ENCODE measurements at regions not wholly inside any gene's neighbourhood (a gene's known extent, or its start where the extent isn't known, plus 50 kb on each side); places are given as distances from the start of the nearest gene placed in this dataset.

DNA sequence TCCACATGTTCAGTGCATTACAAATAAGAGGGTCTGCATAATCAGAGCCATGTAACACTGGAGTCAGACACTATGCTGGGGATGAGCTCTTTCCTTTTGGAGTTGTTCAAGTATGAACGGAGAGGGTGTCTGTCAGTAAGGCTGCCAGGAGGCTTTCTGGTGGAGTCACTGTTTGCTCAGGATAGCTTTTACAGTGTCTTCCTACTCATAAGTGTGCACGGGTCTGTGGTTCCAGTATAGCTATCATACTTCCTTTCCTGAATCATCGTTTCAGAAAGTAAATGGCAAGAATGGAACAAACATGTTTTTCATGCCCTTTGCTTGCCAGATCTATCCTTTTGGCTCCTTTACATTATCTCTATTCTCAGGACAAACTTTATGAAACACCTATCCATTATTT lies 152.7 kb upstream of the CDH11 start:
- H3F3A ChIP-seq (ENCODE audit: control insufficient read depth, insufficient read depth) = no peaks in the 10 kb centered on the region
- H3K27ac ChIP-seq (ENCODE audit: low read depth, low read length) = no peak overlapping the region
- no peak overlapping the region for H3K4me2 ChIP-seq (ENCODE audit: low read length)
- no peaks in the 10 kb centered on the region for H3K9me3 ChIP-seq (ENCODE audit: control insufficient read depth, insufficient read depth, low read length)
- H3K27me3 ChIP-seq (ENCODE audit: control insufficient read depth, low read length) = no peaks in the 10 kb centered on the region
- H3K4me3 ChIP-seq (ENCODE audit: low read length) = no peak overlapping the region
- H3K79me2 ChIP-seq (ENCODE audit: control insufficient read depth, low read length) = no peaks in the 10 kb centered on the region
- no peaks in the 10 kb centered on the region for H4K20me1 ChIP-seq (ENCODE audit: control insufficient read depth, insufficient read depth, low read depth, low read length)
- no peaks in the 10 kb centered on the region for H3K4me1 ChIP-seq (ENCODE audit: control insufficient read depth, low read length)
- TF ChIP-seq, protein P1, sequence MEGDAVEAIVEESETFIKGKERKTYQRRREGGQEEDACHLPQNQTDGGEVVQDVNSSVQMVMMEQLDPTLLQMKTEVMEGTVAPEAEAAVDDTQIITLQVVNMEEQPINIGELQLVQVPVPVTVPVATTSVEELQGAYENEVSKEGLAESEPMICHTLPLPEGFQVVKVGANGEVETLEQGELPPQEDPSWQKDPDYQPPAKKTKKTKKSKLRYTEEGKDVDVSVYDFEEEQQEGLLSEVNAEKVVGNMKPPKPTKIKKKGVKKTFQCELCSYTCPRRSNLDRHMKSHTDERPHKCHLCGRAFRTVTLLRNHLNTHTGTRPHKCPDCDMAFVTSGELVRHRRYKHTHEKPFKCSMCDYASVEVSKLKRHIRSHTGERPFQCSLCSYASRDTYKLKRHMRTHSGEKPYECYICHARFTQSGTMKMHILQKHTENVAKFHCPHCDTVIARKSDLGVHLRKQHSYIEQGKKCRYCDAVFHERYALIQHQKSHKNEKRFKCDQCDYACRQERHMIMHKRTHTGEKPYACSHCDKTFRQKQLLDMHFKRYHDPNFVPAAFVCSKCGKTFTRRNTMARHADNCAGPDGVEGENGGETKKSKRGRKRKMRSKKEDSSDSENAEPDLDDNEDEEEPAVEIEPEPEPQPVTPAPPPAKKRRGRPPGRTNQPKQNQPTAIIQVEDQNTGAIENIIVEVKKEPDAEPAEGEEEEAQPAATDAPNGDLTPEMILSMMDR (IDR thresholded peaks at IDR 0.05; ENCODE audit: low read depth, low read length, poor library complexity, severe bottlenecking) = no peak
- TF ChIP-seq EZH2phosphoT487 (IDR thresholded peaks at IDR 0.05; ENCODE audit: borderline replicate concordance, low read length) = no peak
- no peaks in the 10 kb centered on the region for H3K36me3 ChIP-seq (ENCODE audit: control insufficient read depth, low read length)
- no peaks in the 10 kb centered on the region; the same call in 1 of the 2 replicates for H3K9me2 ChIP-seq (replicated peaks; ENCODE audit: control insufficient read depth, low read length)

DNA sequence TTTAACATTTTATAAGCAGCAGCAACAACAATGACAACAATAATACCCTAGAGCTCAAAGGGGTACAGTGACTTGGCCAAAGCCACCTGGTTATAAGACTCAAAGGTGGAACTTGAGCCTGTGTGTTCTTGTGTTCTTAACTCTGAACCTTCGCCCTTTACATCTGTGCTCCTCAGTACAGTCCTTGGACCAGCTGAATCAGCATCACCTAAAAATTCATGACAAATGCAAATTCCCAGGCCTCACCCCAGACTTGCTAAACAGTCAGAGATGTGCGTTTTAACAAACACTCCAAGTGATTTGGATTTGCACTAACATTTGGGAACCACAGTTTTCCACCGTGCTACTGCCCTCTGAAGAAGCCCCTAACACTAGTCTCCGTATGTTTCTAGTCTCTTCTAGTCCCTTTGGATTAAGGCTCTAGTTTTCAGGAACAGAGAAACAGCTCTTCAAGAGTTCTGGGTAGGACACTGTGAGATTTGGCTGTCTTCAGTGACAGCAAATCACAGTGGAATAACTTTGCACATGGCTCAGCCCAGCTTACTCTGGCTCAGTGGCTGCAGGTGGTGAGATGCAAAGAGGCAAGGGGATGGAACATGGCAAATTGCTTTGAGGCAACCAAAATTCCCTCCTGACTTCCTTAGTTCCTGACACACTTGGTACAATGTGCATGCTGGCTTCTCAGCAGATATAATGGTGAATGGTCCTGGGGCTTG lies 151.0 kb upstream of the CDH11 start:
- H3K27me3 ChIP-seq (ENCODE audit: control insufficient read depth, low read length) = no peaks in the 10 kb centered on the region
- no peaks in the 10 kb centered on the region for H3F3A ChIP-seq (ENCODE audit: control insufficient read depth, insufficient read depth)
- no peaks in the 10 kb centered on the region for H3K4me1 ChIP-seq (ENCODE audit: control insufficient read depth, low read length)
- no peaks in the 10 kb centered on the region; the same call in 1 of the 2 replicates for H3K9me2 ChIP-seq (replicated peaks; ENCODE audit: control insufficient read depth, low read length)
- H3K4me3 ChIP-seq (ENCODE audit: low read length) = no peak overlapping the region
- no peaks in the 10 kb centered on the region for H4K20me1 ChIP-seq (ENCODE audit: control insufficient read depth, insufficient read depth, low read depth, low read length)
- no peaks in the 10 kb centered on the region for H3K79me2 ChIP-seq (ENCODE audit: control insufficient read depth, low read length)
- TF ChIP-seq, protein P1 (IDR thresholded peaks at IDR 0.05; ENCODE audit: low read depth, low read length, poor library complexity, severe bottlenecking) = no peak
- no peak for TF ChIP-seq EZH2phosphoT487 (IDR thresholded peaks at IDR 0.05; ENCODE audit: borderline replicate concordance, low read length)
- no peaks in the 10 kb centered on the region for H3K9me3 ChIP-seq (ENCODE audit: control insufficient read depth, insufficient read depth, low read length)
- H3K27ac ChIP-seq (ENCODE audit: low read depth, low read length) = no peak overlapping the region
- H3K4me2 ChIP-seq (ENCODE audit: low read length) = no peak overlapping the region
- no peaks in the 10 kb centered on the region for H3K36me3 ChIP-seq (ENCODE audit: control insufficient read depth, low read length)

DNA sequence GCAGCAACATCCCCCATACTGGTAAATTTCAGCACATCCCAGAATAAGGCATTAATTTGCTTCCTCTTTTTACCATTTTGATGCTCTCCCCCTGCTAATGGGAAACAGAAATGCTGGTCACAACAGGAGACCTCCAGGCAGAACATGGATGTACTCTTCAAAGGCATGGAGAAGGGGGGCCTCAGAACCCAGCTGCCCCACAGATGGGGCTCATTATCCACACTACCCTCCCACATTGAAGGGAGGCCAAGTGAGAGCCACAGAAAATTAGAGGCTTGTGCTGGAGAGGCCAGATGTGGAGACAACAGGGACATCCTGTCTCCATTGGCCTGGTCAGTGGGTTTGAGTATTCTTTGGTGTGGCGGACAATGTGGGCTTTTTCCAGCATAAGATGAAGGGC lies 150.1 kb upstream of the CDH11 start:
- Histone ChIP-seq H4K20me1 (ENCODE audit: control insufficient read depth, insufficient read depth, low read depth, low read length) (no peaks in the 10 kb centered on the region), H3K4me3 (ENCODE audit: low read length) (no peak overlapping the region), H3K4me1 (ENCODE audit: control insufficient read depth, low read length) (no peaks in the 10 kb centered on the region), H3K36me3 (ENCODE audit: control insufficient read depth, low read length) (no peaks in the 10 kb centered on the region), H3K9me3 (ENCODE audit: control insufficient read depth, insufficient read depth, low read length) (no peaks in the 10 kb centered on the region), H3F3A (ENCODE audit: control insufficient read depth, insufficient read depth) (no peaks in the 10 kb centered on the region), H3K9me2 (replicated peaks; ENCODE audit: control insufficient read depth, low read length) (no peaks in the 10 kb centered on the region; the same call in 1 of the 2 replicates), H3K27me3 (ENCODE audit: control insufficient read depth, low read length) (no peaks in the 10 kb centered on the region), H3K4me2 (ENCODE audit: low read length) (no peak overlapping the region), H3K27ac (ENCODE audit: low read depth, low read length) (no peak overlapping the region), H3K79me2 (ENCODE audit: control insufficient read depth, low read length) (no peaks in the 10 kb centered on the region)
- TF ChIP-seq, protein P1 (IDR thresholded peaks at IDR 0.05; ENCODE audit: low read depth, low read length, poor library complexity, severe bottlenecking) = no peak
- TF ChIP-seq EZH2phosphoT487 (IDR thresholded peaks at IDR 0.05; ENCODE audit: borderline replicate concordance, low read length) = no peak

Data from DOHH2 (cell line).